GM19438 (cell line): ENCODE measurements at regions not wholly inside any gene's neighbourhood (a gene's known extent, or its start where the extent isn't known, plus 50 kb on each side); places are given as distances from the start of the nearest gene placed in this dataset.
"Not testable (repeated sequence)": the region's sequence is repeated elsewhere in the genome, so short reads cannot be mapped to it uniquely, and the experiment has no call there.

ENCODE experiments used
- ATAC-seq: cut with Tn5 transposase; IDR thresholded peaks from one replicate; pipeline ENCODE4 v1.9.1; 2021; ENCODE audit warnings: low read depth; ENCODE audit not compliant: unreplicated experiment

GRCh38 chrX:40788698-40789097 lies 53.4 kb upstream of the MED14 start:
- not testable (repeated sequence) for ATAC-seq

GRCh38 chrX:40792433-40792832 lies 57.1 kb upstream of the MED14 start:
- no peak for ATAC-seq

GRCh38 chrX:40794829-40795130 lies 59.4 kb upstream of the MED14 start:
- ATAC-seq = not testable (repeated sequence)

GRCh38 chrX:40799745-40800144 lies 64.4 kb upstream of the MED14 start:
- not testable (repeated sequence) for ATAC-seq

- ATAC-seq = no peak
Measured at GRCh38 chrX:40805404-40805803, 70.1 kb upstream of the MED14 start.

GRCh38 chrX:40806513-40807220 lies 71.3 kb upstream of the MED14 start:
- no peak for ATAC-seq

GRCh38 chrX:40807384-40807783 lies 72.0 kb upstream of the MED14 start:
- ATAC-seq = no peak

- ATAC-seq = no peak
Measured at GRCh38 chrX:40808203-40808602, 72.9 kb upstream of the MED14 start.

GRCh38 chrX:40809210-40809609 lies 73.9 kb upstream of the MED14 start:
- no peak for ATAC-seq

- ATAC-seq = not testable (repeated sequence)
Measured at GRCh38 chrX:40815045-40815444, 79.7 kb upstream of the MED14 start.

GRCh38 chrX:40816906-40817305 lies 81.6 kb upstream of the MED14 start:
- no peak for ATAC-seq

GRCh38 chrX:40818236-40818635 lies 82.9 kb upstream of the MED14 start:
- no peak for ATAC-seq

GRCh38 chrX:40821780-40822179 lies 86.4 kb upstream of the MED14 start:
- ATAC-seq = no peak

GRCh38 chrX:40827331-40827730 lies 92.0 kb upstream of the MED14 start:
- no peak for ATAC-seq

GRCh38 chrX:40831750-40832149 lies 96.4 kb upstream of the MED14 start:
- no peak for ATAC-seq

GRCh38 chrX:40832723-40833122 lies 97.4 kb upstream of the MED14 start:
- no peak for ATAC-seq

- ATAC-seq = no peak
Measured at GRCh38 chrX:40834225-40834624, 98.9 kb upstream of the MED14 start.

GRCh38 chrX:40835526-40835925 lies 100.2 kb upstream of the MED14 start:
- no peak for ATAC-seq

GRCh38 chrX:40843643-40844042 lies 108.3 kb upstream of the MED14 start:
- ATAC-seq = no peak

GRCh38 chrX:40844471-40844870 lies 109.1 kb upstream of the MED14 start:
- ATAC-seq = no peak

- ATAC-seq = no peak
Measured at GRCh38 chrX:40845331-40845911, 110.1 kb upstream of the MED14 start.

GRCh38 chrX:40849906-40850823 lies 114.8 kb upstream of the MED14 start:
- no peak for ATAC-seq
